Liver (tissue), 3 donors: ENCODE measurements at regions not wholly inside any gene's neighbourhood (a gene's known extent, or its start where the extent isn't known, plus 50 kb on each side); places are given as distances from the start of the nearest gene placed in this dataset.
"Not testable (repeated sequence)": the region's sequence is repeated elsewhere in the genome, so short reads cannot be mapped to it uniquely, and the experiment has no call there.

Experiments used
- HNF4G ChIP-seq: IDR thresholded peaks from 2 replicates; pipeline ENCODE4 v1.6.1; 2016; ENCODE audit warnings: antibody characterized with exemption
- JUND ChIP-seq, 2 donors: IDR thresholded peaks; 2 replicates each; pipeline ENCODE4 v1.6.1; 2016; ENCODE audit warnings: antibody characterized with exemption in 2 of 2
- RAD21 ChIP-seq, 2 donors: IDR thresholded peaks; 2 replicates each; pipeline ENCODE4 v1.6.1; 2016; ENCODE audit warnings: antibody characterized with exemption in 2 of 2, mild to moderate bottlenecking in 2 of 2
- SP1 ChIP-seq: IDR thresholded peaks from 2 replicates; pipeline ENCODE4 v1.6.1; 2018; ENCODE audit warnings: antibody characterized with exemption, mild to moderate bottlenecking
- TAF1 ChIP-seq: conservative IDR thresholded peaks from 2 replicates; pipeline ENCODE4 v1.6.1; 2016; ENCODE audit warnings: antibody characterized with exemption, mild to moderate bottlenecking
- YY1 ChIP-seq: IDR thresholded peaks from 2 replicates; pipeline ENCODE4 v1.6.1; 2016; ENCODE audit warnings: antibody characterized with exemption, mild to moderate bottlenecking
- TF ChIP-seq, protein P1 (sequence below): fragments of 150-350 bp; IDR thresholded peaks from 2 replicates; pipeline ENCODE4 v1.5.1; 2017; ENCODE audit warnings: improper control_type of control experiment, low read depth, low read length; ENCODE audit not compliant: missing input control
- TF ChIP-seq, protein P2 (sequence below): IDR thresholded peaks from 2 replicates; pipeline ENCODE4 v1.6.1; 2016; ENCODE audit warnings: antibody characterized with exemption, mild to moderate bottlenecking
- TF ChIP-seq, protein P3 (sequence below): IDR thresholded peaks from 2 replicates; pipeline ENCODE4 v1.6.1; 2016; ENCODE audit warnings: antibody characterized with exemption
- donor health status: healthy.
- donor health status: healthy.

DNA sequence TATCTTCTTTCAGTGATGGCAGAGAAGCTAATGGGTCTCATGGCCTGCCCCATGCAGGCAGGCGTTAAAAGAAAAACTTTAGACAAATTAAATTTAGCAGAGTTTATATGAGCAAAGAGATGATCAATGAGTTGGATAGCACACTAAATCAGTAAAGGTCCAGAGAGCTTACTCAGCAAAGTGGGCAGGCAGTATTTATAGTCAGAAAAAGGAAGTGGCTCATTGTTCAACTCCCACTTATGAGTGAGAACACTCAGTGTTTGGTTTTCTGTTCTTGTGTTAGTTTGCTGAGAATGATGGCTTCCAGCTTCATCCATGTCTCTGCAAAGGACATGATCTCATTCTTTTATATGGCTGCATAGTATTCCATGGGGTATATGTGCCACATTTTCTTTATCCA is 128.5 kb upstream of the UFM1 start:
- TF ChIP-seq, protein P1, sequence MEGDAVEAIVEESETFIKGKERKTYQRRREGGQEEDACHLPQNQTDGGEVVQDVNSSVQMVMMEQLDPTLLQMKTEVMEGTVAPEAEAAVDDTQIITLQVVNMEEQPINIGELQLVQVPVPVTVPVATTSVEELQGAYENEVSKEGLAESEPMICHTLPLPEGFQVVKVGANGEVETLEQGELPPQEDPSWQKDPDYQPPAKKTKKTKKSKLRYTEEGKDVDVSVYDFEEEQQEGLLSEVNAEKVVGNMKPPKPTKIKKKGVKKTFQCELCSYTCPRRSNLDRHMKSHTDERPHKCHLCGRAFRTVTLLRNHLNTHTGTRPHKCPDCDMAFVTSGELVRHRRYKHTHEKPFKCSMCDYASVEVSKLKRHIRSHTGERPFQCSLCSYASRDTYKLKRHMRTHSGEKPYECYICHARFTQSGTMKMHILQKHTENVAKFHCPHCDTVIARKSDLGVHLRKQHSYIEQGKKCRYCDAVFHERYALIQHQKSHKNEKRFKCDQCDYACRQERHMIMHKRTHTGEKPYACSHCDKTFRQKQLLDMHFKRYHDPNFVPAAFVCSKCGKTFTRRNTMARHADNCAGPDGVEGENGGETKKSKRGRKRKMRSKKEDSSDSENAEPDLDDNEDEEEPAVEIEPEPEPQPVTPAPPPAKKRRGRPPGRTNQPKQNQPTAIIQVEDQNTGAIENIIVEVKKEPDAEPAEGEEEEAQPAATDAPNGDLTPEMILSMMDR, result not testable (repeated sequence)
- not testable (repeated sequence) for TF ChIP-seq JUND (IDR thresholded peaks at IDR 0.05); RAD21 (IDR thresholded peaks at IDR 0.05); SP1; HNF4G; TAF1; YY1
- TF ChIP-seq, protein P2, sequence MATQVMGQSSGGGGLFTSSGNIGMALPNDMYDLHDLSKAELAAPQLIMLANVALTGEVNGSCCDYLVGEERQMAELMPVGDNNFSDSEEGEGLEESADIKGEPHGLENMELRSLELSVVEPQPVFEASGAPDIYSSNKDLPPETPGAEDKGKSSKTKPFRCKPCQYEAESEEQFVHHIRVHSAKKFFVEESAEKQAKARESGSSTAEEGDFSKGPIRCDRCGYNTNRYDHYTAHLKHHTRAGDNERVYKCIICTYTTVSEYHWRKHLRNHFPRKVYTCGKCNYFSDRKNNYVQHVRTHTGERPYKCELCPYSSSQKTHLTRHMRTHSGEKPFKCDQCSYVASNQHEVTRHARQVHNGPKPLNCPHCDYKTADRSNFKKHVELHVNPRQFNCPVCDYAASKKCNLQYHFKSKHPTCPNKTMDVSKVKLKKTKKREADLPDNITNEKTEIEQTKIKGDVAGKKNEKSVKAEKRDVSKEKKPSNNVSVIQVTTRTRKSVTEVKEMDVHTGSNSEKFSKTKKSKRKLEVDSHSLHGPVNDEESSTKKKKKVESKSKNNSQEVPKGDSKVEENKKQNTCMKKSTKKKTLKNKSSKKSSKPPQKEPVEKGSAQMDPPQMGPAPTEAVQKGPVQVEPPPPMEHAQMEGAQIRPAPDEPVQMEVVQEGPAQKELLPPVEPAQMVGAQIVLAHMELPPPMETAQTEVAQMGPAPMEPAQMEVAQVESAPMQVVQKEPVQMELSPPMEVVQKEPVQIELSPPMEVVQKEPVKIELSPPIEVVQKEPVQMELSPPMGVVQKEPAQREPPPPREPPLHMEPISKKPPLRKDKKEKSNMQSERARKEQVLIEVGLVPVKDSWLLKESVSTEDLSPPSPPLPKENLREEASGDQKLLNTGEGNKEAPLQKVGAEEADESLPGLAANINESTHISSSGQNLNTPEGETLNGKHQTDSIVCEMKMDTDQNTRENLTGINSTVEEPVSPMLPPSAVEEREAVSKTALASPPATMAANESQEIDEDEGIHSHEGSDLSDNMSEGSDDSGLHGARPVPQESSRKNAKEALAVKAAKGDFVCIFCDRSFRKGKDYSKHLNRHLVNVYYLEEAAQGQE, result not testable (repeated sequence)
- TF ChIP-seq, protein P3, sequence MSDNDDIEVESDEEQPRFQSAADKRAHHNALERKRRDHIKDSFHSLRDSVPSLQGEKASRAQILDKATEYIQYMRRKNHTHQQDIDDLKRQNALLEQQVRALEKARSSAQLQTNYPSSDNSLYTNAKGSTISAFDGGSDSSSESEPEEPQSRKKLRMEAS, result not testable (repeated sequence)
